Panc1 (cell line): ENCODE measurements at regions not wholly inside any gene's neighbourhood (a gene's known extent, or its start where the extent isn't known, plus 50 kb on each side); places are given as distances from the start of the nearest gene placed in this dataset.

Source experiments
- CTCF ChIP-seq: fragments of 450-650 bp; IDR thresholded peaks from 2 replicates; pipeline ENCODE4 v1.5.1; 2017; ENCODE audit warnings: mild to moderate bottlenecking
- POLR2AphosphoS5 ChIP-seq: IDR thresholded peaks from 2 replicates; pipeline ENCODE4 v1.6.1; 2012; ENCODE audit warnings: mild to moderate bottlenecking, low read depth, low read length, moderate library complexity
- REST ChIP-seq, 2 experiments: IDR thresholded peaks; 2 replicates each; pipeline ENCODE4 v1.6.1; 2011 to 2012; ENCODE audit warnings: low read depth in 2 of 2, control low read depth in 1 of 2, low read length in 1 of 2, mild to moderate bottlenecking in 1 of 2, moderate library complexity in 1 of 2; ENCODE audit not compliant: insufficient read depth in 1 of 2
- SIN3A ChIP-seq: IDR thresholded peaks from 2 replicates; pipeline ENCODE4 v1.6.1; 2012; ENCODE audit warnings: low read depth, mild to moderate bottlenecking, low read length, moderate library complexity, borderline replicate concordance; ENCODE audit not compliant: insufficient read depth
- TCF7L2 ChIP-seq: IDR thresholded peaks from 2 replicates; pipeline ENCODE4 v1.6.1; 2011; ENCODE audit warnings: mild to moderate bottlenecking, low read depth, low read length, inconsistent platforms

- TF ChIP-seq CTCF (no peak), POLR2AphosphoS5 (no peak), REST (IDR thresholded peaks at IDR 0.05; ENCODE audit: insufficient read depth in 1 of 2, low read depth in 2 of 2, low read length in 1 of 2) (no peak), SIN3A (no peak), TCF7L2 (no peak)
Measured at GRCh38 chr12:88684170-88684569, 103.9 kb upstream of the KITLG start.
